NCI-H2171 treated with DMSO at 0.1 percent for 48 hours (cell line): ENCODE measurements at regions not wholly inside any gene's neighbourhood (a gene's known extent, or its start where the extent isn't known, plus 50 kb on each side); places are given as distances from the start of the nearest gene placed in this dataset.
A peak's percentile ranks its signal among the peaks of the same experiment; 100 is the strongest.

Experiments
- DNase-seq: peaks from one replicate; lab custom pipeline; 2025; lab: John Stamatoyannopoulos, UW

GRCh38 chr16:85291302-85292148 lies 179.3 kb upstream of the CIBAR2 start:
- no peak for DNase-seq

- DNase-seq, result peak; percentile 64
Measured at GRCh38 chr16:85293458-85293857, 181.2 kb upstream of the CIBAR2 start.

GRCh38 chr16:85293904-85294642 lies 181.8 kb upstream of the CIBAR2 start:
- peak; percentile 97 for DNase-seq

GRCh38 chr16:85294810-85295508 lies 182.7 kb upstream of the CIBAR2 start:
- no peak for DNase-seq

- DNase-seq, result no peak
Measured at GRCh38 chr16:85296859-85297660, 184.8 kb upstream of the CIBAR2 start.

- DNase-seq, result no peak
Measured at GRCh38 chr16:85297881-85298280, 185.6 kb upstream of the CIBAR2 start.

- DNase-seq, result no peak
Measured at GRCh38 chr16:85300406-85300968, 188.2 kb upstream of the CIBAR2 start.

- peak; percentile 89 for DNase-seq
Measured at GRCh38 chr16:85301231-85301630, 189.0 kb upstream of the CIBAR2 start.

- DNase-seq, result peak; percentile 52
Measured at GRCh38 chr16:85302018-85302847, 190.0 kb upstream of the CIBAR2 start.

- no peak for DNase-seq
Measured at GRCh38 chr16:85302848-85303353, 190.6 kb upstream of the CIBAR2 start.

- DNase-seq, result peak; percentile 46
Measured at GRCh38 chr16:85303354-85303883, 191.1 kb upstream of the CIBAR2 start.

- no peak for DNase-seq
Measured at GRCh38 chr16:85304337-85304736, 192.1 kb upstream of the CIBAR2 start.

GRCh38 chr16:85306071-85306792 lies 194.0 kb upstream of the CIBAR2 start:
- no peak for DNase-seq

- DNase-seq, result no peak
Measured at GRCh38 chr16:85306793-85307551, 194.7 kb upstream of the CIBAR2 start.

- DNase-seq, result no peak
Measured at GRCh38 chr16:85307552-85308364, 195.5 kb upstream of the CIBAR2 start.

GRCh38 chr16:85308611-85309540 lies 196.6 kb upstream of the CIBAR2 start:
- no peak for DNase-seq
